ENCODE measurements at regions not wholly inside any gene's neighbourhood (a gene's known extent, or its start where the extent isn't known, plus 50 kb on each side); places are given as distances from the start of the nearest gene placed in this dataset.

- H3K4me1 ChIP-seq (ENCODE audit: insufficient read depth, low read length): no peaks in the 10 kb centered on the region
- no peak overlapping the region for H4K91ac ChIP-seq (ENCODE audit: insufficient read length, low read depth, low read length)
- no peak overlapping the region for H2AK5ac ChIP-seq (ENCODE audit: insufficient read length, low read length)
- no peak overlapping the region for H2AFZ ChIP-seq (ENCODE audit: low read length)
- H3K79me1 ChIP-seq (ENCODE audit: insufficient read depth, low read depth, low read length, poor library complexity, severe bottlenecking): no peaks in the 10 kb centered on the region
- H3K4me2 ChIP-seq (ENCODE audit: insufficient read depth, insufficient read length, low read length): no peak overlapping the region
- H3K14ac ChIP-seq (ENCODE audit: insufficient read depth, low read length): no peak overlapping the region
- no peak overlapping the region for H3K4ac ChIP-seq (ENCODE audit: low read depth, low read length)
- H3K56ac ChIP-seq (ENCODE audit: insufficient read length, low read depth, low read length): no peak overlapping the region
- H3K18ac ChIP-seq (ENCODE audit: insufficient read length, low read depth, low read length): no peak overlapping the region
- TF ChIP-seq, protein P1, sequence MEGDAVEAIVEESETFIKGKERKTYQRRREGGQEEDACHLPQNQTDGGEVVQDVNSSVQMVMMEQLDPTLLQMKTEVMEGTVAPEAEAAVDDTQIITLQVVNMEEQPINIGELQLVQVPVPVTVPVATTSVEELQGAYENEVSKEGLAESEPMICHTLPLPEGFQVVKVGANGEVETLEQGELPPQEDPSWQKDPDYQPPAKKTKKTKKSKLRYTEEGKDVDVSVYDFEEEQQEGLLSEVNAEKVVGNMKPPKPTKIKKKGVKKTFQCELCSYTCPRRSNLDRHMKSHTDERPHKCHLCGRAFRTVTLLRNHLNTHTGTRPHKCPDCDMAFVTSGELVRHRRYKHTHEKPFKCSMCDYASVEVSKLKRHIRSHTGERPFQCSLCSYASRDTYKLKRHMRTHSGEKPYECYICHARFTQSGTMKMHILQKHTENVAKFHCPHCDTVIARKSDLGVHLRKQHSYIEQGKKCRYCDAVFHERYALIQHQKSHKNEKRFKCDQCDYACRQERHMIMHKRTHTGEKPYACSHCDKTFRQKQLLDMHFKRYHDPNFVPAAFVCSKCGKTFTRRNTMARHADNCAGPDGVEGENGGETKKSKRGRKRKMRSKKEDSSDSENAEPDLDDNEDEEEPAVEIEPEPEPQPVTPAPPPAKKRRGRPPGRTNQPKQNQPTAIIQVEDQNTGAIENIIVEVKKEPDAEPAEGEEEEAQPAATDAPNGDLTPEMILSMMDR (conservative IDR thresholded peaks at IDR 0.05): no peak
- H3T11ph ChIP-seq (ENCODE audit: low read length): no peak overlapping the region
- WGBS (ENCODE audit: extremely low coverage, insufficient read length, low lambda C conversion rate): no CpG with 5 or more reads among the region's 3 CpGs
- H3K23ac ChIP-seq (ENCODE audit: insufficient read length, low read depth, low read length): no peak overlapping the region
- H3K9me3 ChIP-seq (ENCODE audit: control insufficient read depth, low read depth, low read length): no peaks in the 10 kb centered on the region
- H2BK15ac ChIP-seq (ENCODE audit: low read depth, low read length): no peak overlapping the region
- H2BK5ac ChIP-seq (ENCODE audit: insufficient read length, low read length): no peak overlapping the region
- H3K27me3 Mint-ChIP-seq (ENCODE audit: low read depth): no peaks in the 10 kb centered on the region
- H3K4me3 Mint-ChIP-seq: no peak overlapping the region
- H3K9ac ChIP-seq (ENCODE audit: extremely low read depth, insufficient read length, low read length): no peak overlapping the region
- DNase-seq: no peak
- H2BK120ac ChIP-seq (ENCODE audit: low read depth, low read length, poor library complexity, severe bottlenecking): no peak overlapping the region
- H3K27ac Mint-ChIP-seq: no peak overlapping the region
- no peak overlapping the region for H3K27ac ChIP-seq (ENCODE audit: insufficient read length, low read depth, low read length)
- H4K8ac ChIP-seq (replicated peaks; ENCODE audit: insufficient read length, low read depth, low read length): no peak overlapping the region
- no peaks in the 10 kb centered on the region; a peak in 1 of 5 replicates for H3K9me3 Mint-ChIP-seq
- H2BK20ac ChIP-seq (ENCODE audit: low read depth, low read length, poor library complexity, severe bottlenecking): no peak overlapping the region
- H3K27me3 ChIP-seq (ENCODE audit: insufficient read depth, low read length): no peaks in the 10 kb centered on the region
- no peaks in the 10 kb centered on the region for H3K4me1 Mint-ChIP-seq
- H3K23me2 ChIP-seq (ENCODE audit: insufficient read length, low read depth, low read length, poor library complexity, severe bottlenecking): no peaks in the 10 kb centered on the region
- H3K36me3 Mint-ChIP-seq (ENCODE audit: insufficient read depth in 1 of 3, low read depth in 3 of 3): no peaks in the 10 kb centered on the region
- H2BK12ac ChIP-seq (ENCODE audit: insufficient read length, low read depth, low read length): no peak overlapping the region
- no peaks in the 10 kb centered on the region for H3K79me2 ChIP-seq (ENCODE audit: insufficient read depth, low read length)
- H4K5ac ChIP-seq (ENCODE audit: insufficient read length, low read depth, low read length): no peak overlapping the region
- H4K20me1 ChIP-seq (ENCODE audit: control insufficient read depth, insufficient read depth, insufficient read length): no peaks in the 10 kb centered on the region
These were observed 109.5 kb downstream of the CLDN17 start for GRCh38 chr21:30057108-30057507.

Data from H9 (cell line).